ENCODE measurements at regions not wholly inside any gene's neighbourhood (a gene's known extent, or its start where the extent isn't known, plus 50 kb on each side); places are given as distances from the start of the nearest gene placed in this dataset.

- TF ChIP-seq, protein P1, sequence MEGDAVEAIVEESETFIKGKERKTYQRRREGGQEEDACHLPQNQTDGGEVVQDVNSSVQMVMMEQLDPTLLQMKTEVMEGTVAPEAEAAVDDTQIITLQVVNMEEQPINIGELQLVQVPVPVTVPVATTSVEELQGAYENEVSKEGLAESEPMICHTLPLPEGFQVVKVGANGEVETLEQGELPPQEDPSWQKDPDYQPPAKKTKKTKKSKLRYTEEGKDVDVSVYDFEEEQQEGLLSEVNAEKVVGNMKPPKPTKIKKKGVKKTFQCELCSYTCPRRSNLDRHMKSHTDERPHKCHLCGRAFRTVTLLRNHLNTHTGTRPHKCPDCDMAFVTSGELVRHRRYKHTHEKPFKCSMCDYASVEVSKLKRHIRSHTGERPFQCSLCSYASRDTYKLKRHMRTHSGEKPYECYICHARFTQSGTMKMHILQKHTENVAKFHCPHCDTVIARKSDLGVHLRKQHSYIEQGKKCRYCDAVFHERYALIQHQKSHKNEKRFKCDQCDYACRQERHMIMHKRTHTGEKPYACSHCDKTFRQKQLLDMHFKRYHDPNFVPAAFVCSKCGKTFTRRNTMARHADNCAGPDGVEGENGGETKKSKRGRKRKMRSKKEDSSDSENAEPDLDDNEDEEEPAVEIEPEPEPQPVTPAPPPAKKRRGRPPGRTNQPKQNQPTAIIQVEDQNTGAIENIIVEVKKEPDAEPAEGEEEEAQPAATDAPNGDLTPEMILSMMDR (IDR thresholded peaks at IDR 0.05; ENCODE audit: low read depth, low read length) = no peak
Measured at GRCh38 chr5:61262080-61262479, 70.0 kb upstream of the ZSWIM6 start.

DNA sequence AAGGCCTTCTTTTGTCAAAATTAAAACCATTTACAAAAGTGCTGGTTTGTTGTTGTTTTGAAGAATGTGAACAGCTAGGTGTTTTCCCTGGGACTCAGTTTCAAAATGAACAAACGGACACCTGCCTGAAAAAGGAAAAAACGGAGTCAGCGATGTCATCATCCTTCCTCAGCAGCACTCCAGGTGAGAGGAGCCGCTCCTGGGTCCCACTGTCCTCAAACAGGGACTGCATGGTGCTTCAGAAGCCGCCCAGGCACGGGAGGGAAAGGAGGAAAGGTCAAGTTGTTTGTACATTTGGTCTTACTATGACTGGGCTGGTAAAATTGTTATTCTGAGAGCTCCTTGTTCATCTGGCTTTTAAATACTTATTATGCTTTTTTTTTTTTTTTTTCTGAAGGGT, 69.0 kb upstream of the ZSWIM6 start:
- no peak overlapping the region for H3K4me3 ChIP-seq (ENCODE audit: low read depth, low read length)
- TF ChIP-seq, protein P1 (IDR thresholded peaks at IDR 0.05; ENCODE audit: low read depth, low read length) = no peak

More at GRCh38 chr5:61262080-61262479, 70.0 kb upstream of the ZSWIM6 start:
- no peak overlapping the region for H3K4me3 ChIP-seq (ENCODE audit: low read depth, low read length)

- no peak overlapping the region for H3K4me3 ChIP-seq (ENCODE audit: low read depth, low read length)
- TF ChIP-seq, protein P1 (IDR thresholded peaks at IDR 0.05; ENCODE audit: low read depth, low read length) = no peak
Measured at GRCh38 chr5:61263561-61264272, 68.3 kb upstream of the ZSWIM6 start.

- TF ChIP-seq, protein P1 (IDR thresholded peaks at IDR 0.05; ENCODE audit: low read depth, low read length) = no peak
- H3K4me3 ChIP-seq (ENCODE audit: low read depth, low read length) = no peak overlapping the region
Measured at GRCh38 chr5:61264273-61264661, 67.8 kb upstream of the ZSWIM6 start.

DNA sequence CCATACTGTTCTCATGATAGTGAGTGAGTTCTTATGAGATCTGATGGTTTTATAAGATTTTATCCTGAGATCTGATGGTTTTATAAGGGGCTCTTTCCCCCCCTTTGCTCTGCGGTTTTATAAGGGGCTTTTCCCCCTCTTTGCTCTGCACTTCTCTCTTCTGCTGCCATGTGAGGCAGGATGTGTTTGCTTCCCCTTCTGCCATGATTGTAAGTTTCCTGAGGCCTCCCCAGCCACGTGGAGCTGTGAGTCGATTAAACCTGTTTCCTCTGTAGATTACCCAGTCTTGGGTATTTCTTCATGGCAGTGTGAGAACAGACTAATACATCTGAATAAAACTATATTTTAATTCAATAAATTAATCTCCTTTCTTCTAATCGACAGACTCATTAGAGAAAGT, 64.9 kb upstream of the ZSWIM6 start:
- no peak overlapping the region for H3K4me3 ChIP-seq (ENCODE audit: low read depth, low read length)
- TF ChIP-seq, protein P1 (IDR thresholded peaks at IDR 0.05; ENCODE audit: low read depth, low read length) = no peak

GRCh38 chr5:61268871-61269270, 63.2 kb upstream of the ZSWIM6 start:
- TF ChIP-seq, protein P1 (IDR thresholded peaks at IDR 0.05; ENCODE audit: low read depth, low read length) = no peak

DNA sequence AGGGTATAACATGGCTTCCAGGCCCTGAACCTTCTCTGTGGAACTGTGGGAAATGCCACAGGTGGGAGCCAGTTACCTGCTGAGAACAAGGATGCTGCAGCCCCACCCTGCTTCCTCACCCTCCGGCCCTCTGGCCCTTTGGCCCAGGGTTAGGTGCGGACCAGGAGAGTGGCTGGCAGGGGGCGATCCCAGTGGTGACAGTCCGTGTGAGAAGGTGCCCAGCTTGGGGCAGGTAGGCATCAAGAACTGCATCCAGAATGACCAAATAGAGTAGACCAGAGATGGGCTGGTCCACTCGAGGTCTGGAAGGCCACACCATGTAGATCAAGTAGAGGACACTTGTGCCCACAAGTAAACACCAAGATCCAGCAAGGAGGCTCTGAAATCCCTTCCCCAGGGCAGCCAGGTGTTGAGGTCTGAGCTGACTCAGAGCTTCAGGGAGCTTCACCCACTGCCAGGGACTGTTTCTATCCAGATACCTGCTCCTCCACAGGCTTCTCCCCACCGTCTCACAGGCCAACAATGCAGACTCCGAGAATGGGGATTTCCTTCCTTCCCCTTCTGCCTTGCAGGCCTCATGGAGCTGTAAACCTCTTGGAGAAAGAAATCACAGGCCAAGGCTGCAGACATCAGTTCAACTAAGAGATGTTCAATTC, 61.4 kb upstream of the ZSWIM6 start:
- H3K4me3 ChIP-seq (ENCODE audit: low read depth, low read length) = no peak overlapping the region

More at GRCh38 chr5:61268871-61269270, 63.2 kb upstream of the ZSWIM6 start:
- H3K4me3 ChIP-seq (ENCODE audit: low read depth, low read length) = no peak overlapping the region

More for the DNA sequence above, 61.4 kb upstream of the ZSWIM6 start:
- TF ChIP-seq, protein P1 (IDR thresholded peaks at IDR 0.05; ENCODE audit: low read depth, low read length) = no peak
